Spleen (tissue), 7 donors: ENCODE measurements at regions not wholly inside any gene's neighbourhood (a gene's known extent, or its start where the extent isn't known, plus 50 kb on each side); places are given as distances from the start of the nearest gene placed in this dataset.

Source experiments
- CTCF ChIP-seq, 11 experiments: fragments of 200-600 bp in 7 of 11; fragments of 450-650 bp in 4 of 11; sonication (generic) in 4 of 11; IDR thresholded peaks in 8 of 11; conservative IDR thresholded peaks in 3 of 11; 1 replicate in 7 of 11; 2 replicates in 4 of 11; pipeline versions ENCODE4 v1.4.0 to v1.8.0; 2016 to 2021; ENCODE audit warnings: antibody characterized with exemption in 11 of 11, inconsistent platforms in 4 of 11, mild to moderate bottlenecking in 1 of 11
- POLR2A ChIP-seq, 3 donors: fragments of 450-650 bp; IDR thresholded peaks; one replicate each; pipeline ENCODE4 v1.5.1; 2017; ENCODE audit warnings: antibody characterized with exemption in 3 of 3, mild to moderate bottlenecking in 1 of 3
- donor health status: DM: no; HTN: no; CAD: no; lungs with moderate emphysema.
- donor health status: DM: no; HTN: no; CAD: no.
- donor health status: DM: no; HTN: no; CAD: no.

GRCh38 chr3:72480366-72480765 lies 367.9 kb downstream of the SHQ1 start:
- no peak for TF ChIP-seq POLR2A (IDR thresholded peaks at IDR 0.05)
- TF ChIP-seq CTCF (IDR thresholded peaks at IDR 0.05 in 8 of 11, conservative IDR thresholded peaks at IDR 0.05 in 3 of 11): no peak
